OCI-LY7 (cell line): ENCODE measurements at regions not wholly inside any gene's neighbourhood (a gene's known extent, or its start where the extent isn't known, plus 50 kb on each side); places are given as distances from the start of the nearest gene placed in this dataset.

Experiments
- CTCF ChIP-seq: fragments of 200-600 bp; sonication (generic); conservative IDR thresholded peaks from 2 replicates; pipeline ENCODE4 v1.5.1; 2014; ENCODE audit warnings: mild to moderate bottlenecking, antibody characterized with exemption, low read length, moderate library complexity, mixed read lengths
- EZH2phosphoT487 ChIP-seq: fragments of 200-600 bp; sonication (generic); IDR thresholded peaks from 2 replicates; pipeline ENCODE4 v1.6.1; 2018; ENCODE audit warnings: low read depth, borderline replicate concordance, mild to moderate bottlenecking, mixed run types, antibody characterized with exemption, low read length, moderate library complexity, mixed read lengths

GRCh38 chr7:106190589-106191330, 78.6 kb upstream of the SYPL1 start:
- no peak for TF ChIP-seq EZH2phosphoT487
- TF ChIP-seq CTCF = no peak
